Thyroid gland (tissue), 4 donors: ENCODE measurements at regions not wholly inside any gene's neighbourhood (a gene's known extent, or its start where the extent isn't known, plus 50 kb on each side); places are given as distances from the start of the nearest gene placed in this dataset.

ENCODE experiments used
- DNase-seq, 2 donors: peaks; one replicate each; pipeline ENCODE4 v3.0.0-alpha.2; 2019
- H3K27ac ChIP-seq, 3 donors: fragments of 200-600 bp; sonication (generic); 1 replicate in 2 of 3; 2 replicates in 1 of 3; pipeline ENCODE4 v1.5.1; 2016 to 2019; ENCODE audit warnings: mild to moderate bottlenecking in 1 of 3, moderate library complexity in 1 of 3
- H3K27me3 ChIP-seq: fragments of 200-600 bp; sonication (generic); one replicate; pipeline ENCODE4 v1.5.1; 2019
- H3K36me3 ChIP-seq, 2 donors: fragments of 200-600 bp; sonication (generic); one replicate each; pipeline ENCODE4 v1.5.1; 2016 to 2019
- H3K4me1 ChIP-seq, 2 donors: fragments of 200-600 bp; sonication (generic); one replicate each; pipeline ENCODE4 v1.5.1; 2017 to 2019
- H3K4me3 ChIP-seq, 3 donors: fragments of 200-600 bp; sonication (generic); replicated peaks in 1 of 3; 1 replicate in 2 of 3; 2 replicates in 1 of 3; pipeline ENCODE4 v1.5.1; 2016; ENCODE audit warnings: mild to moderate bottlenecking in 1 of 3
- H3K9me3 ChIP-seq: fragments of 200-600 bp; sonication (generic); one replicate; pipeline ENCODE4 v1.5.1; 2017
- CTCF ChIP-seq, 6 experiments: fragments of 200-600 bp in 3 of 6; fragments of 450-650 bp in 3 of 6; sonication (generic) in 3 of 6; IDR thresholded peaks; one replicate each; pipeline ENCODE4 v1.5.1; 2016 to 2019; ENCODE audit warnings: antibody characterized with exemption in 6 of 6, mild to moderate bottlenecking in 2 of 6, inconsistent platforms in 1 of 6, moderate library complexity in 1 of 6
- POLR2A ChIP-seq, 2 donors: fragments of 450-650 bp; IDR thresholded peaks; one replicate each; pipeline ENCODE4 v1.6.1; 2017; ENCODE audit warnings: antibody characterized with exemption in 2 of 2, mild to moderate bottlenecking in 2 of 2, moderate library complexity in 1 of 2
- WGBS, 2 donors: methylation state at CpG; one replicate each; pipeline ENCODE4 v1.1.5; 2017; 5-methylcytosine and 5-hydroxymethylcytosine counted together
- intact Hi-C: fragments of 100-400 bp; cut with DNase I; formaldehyde crosslinking; loops from one replicate; pipeline ENCODE4 v1.15.1; 2023

GRCh38 chr12:126361804-126362203, 1296.6 kb downstream of the AACS start:
- no peaks in the 10 kb centered on the region for H3K9me3 ChIP-seq
- intact Hi-C loops, result no loop called here
- TF ChIP-seq CTCF (IDR thresholded peaks at IDR 0.05) (no peak), POLR2A (IDR thresholded peaks at IDR 0.05) (no peak)
- H3K27ac ChIP-seq, result no peak overlapping the region
- DNase-seq, result no peak
- H3K27me3 ChIP-seq, result no peaks in the 10 kb centered on the region
- H3K4me1 ChIP-seq, result no peaks in the 10 kb centered on the region
- H3K4me3 ChIP-seq, result no peak overlapping the region
- WGBS, 2 donors, result 86 to 87% methylated on average over 3 of the region's 3 CpGs
- no peaks in the 10 kb centered on the region for H3K36me3 ChIP-seq

- H3K4me1 ChIP-seq, result no peaks in the 10 kb centered on the region
- intact Hi-C loops, result no loop called here
- DNase-seq, result no peak
- no peaks in the 10 kb centered on the region for H3K36me3 ChIP-seq
- 80 to 82% methylated on average over 5 of the region's 5 CpGs for WGBS, 2 donors
- no peak overlapping the region for H3K27ac ChIP-seq
- H3K27me3 ChIP-seq, result no peaks in the 10 kb centered on the region
- no peaks in the 10 kb centered on the region for H3K9me3 ChIP-seq
- TF ChIP-seq POLR2A (IDR thresholded peaks at IDR 0.05), result no peak
- no peak overlapping the region for H3K4me3 ChIP-seq
These were observed 1297.3 kb downstream of the AACS start for GRCh38 chr12:126362493-126362892.

GRCh38 chr12:126362964-126363363, 1297.7 kb downstream of the AACS start:
- Histone ChIP-seq H3K9me3 (no peaks in the 10 kb centered on the region), H3K4me1 (no peaks in the 10 kb centered on the region), H3K27ac (no peak overlapping the region), H3K27me3 (no peaks in the 10 kb centered on the region), H3K36me3 (no peaks in the 10 kb centered on the region), H3K4me3 (no peak overlapping the region)
- intact Hi-C loops, result no loop called here
- 70 to 82% methylated on average over 9 of the region's 9 CpGs for WGBS, 2 donors
- DNase-seq, result no peak
- no peak for TF ChIP-seq POLR2A (IDR thresholded peaks at IDR 0.05)
- TF ChIP-seq CTCF (IDR thresholded peaks at IDR 0.05), result no peak

DNA sequence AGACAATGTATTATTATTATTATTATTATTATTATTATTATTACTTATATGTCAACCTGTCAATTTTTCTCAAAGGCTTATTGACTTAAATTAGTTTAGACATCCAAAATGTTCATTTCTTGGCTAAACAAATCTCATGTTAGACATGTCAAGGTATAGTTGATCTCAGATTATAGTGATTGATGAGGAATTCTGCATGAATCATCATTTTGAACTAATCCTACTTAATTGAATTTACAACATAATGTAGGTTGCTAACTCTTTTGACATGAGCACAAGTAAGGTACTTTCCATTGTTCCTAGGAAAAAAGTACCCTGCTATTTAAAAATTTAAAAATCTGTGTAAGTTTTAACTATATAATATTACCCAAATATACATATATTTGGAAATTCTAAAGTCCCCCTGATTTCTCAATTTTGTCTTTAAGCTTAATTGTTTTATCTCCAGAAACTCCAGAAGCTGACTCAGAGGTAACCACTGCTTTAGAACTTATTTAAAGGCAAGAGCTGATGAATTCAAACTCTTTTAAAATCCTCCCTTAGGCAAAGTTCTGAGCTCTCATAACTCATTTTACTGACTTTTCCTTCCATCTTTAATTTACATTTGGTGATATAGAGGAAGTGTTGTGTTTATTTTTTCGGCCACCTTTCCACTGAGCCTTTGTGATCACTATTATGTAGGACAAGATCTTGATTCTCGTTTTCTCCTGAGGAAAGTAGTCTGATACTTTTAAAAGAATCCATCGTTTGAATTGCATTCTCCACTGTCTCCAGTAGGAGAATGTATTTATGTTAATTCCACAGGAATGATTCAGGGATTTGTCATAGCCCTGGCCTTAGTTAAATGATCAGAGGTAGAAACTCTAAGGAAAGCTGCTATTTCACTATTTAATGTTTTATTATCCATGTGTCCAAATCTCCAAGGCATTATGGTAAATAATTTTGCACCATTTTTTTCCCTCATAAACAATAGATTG, 1304.5 kb downstream of the AACS start:
- Histone ChIP-seq H3K27me3 (no peaks in the 10 kb centered on the region), H3K4me3 (no peak overlapping the region), H3K4me1 (no peaks in the 10 kb centered on the region), H3K36me3 (no peaks in the 10 kb centered on the region), H3K27ac (no peak overlapping the region), H3K9me3 (no peaks in the 10 kb centered on the region)
- DNase-seq, result no peak
- 49 to 55% methylated on average over 3 of the region's 3 CpGs for WGBS, 2 donors
- intact Hi-C loops, result no loop called here
- no peak for TF ChIP-seq POLR2A (IDR thresholded peaks at IDR 0.05)
- no peak for TF ChIP-seq CTCF (IDR thresholded peaks at IDR 0.05)

- no peak overlapping the region for H3K27ac ChIP-seq
- WGBS, 2 donors, result 74 to 78% methylated on average over 3 of the region's 3 CpGs
- H3K4me3 ChIP-seq, result no peak overlapping the region
- no peaks in the 10 kb centered on the region for H3K27me3 ChIP-seq
- no peak for DNase-seq
- no peaks in the 10 kb centered on the region for H3K4me1 ChIP-seq
- intact Hi-C loops, result no loop called here
- no peaks in the 10 kb centered on the region for H3K9me3 ChIP-seq
- no peaks in the 10 kb centered on the region for H3K36me3 ChIP-seq
- TF ChIP-seq POLR2A (IDR thresholded peaks at IDR 0.05) (no peak), CTCF (IDR thresholded peaks at IDR 0.05) (no peak)
These were observed 1318.3 kb downstream of the AACS start for GRCh38 chr12:126383506-126383905.
